ENCODE measurements at regions not wholly inside any gene's neighbourhood (a gene's known extent, or its start where the extent isn't known, plus 50 kb on each side); places are given as distances from the start of the nearest gene placed in this dataset.
"Not testable (repeated sequence)": the region's sequence is repeated elsewhere in the genome, so short reads cannot be mapped to it uniquely, and the experiment has no call there.

DNA sequence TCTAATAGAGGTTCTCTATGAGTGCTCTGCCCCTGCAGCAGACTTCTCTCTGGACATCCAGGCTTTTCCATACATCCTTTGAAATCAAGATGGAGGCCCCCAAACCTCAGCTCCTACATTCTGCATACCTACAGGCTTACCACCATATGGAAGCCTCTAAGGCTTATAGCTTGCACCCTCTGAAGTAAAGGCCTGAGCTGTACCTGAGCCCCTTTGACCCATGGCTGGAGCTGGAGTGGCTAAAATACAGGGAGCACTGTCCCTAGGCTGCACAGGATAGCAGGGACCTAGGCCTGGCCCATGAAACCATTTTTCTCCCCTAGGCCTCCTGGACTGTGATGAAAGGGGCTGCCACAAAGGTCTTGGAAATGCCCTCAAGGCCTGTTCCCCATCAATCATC lies 1086.1 kb upstream of the MIR17HG start:
- no peak for DNase-seq (ENCODE audit: low read depth in 4 of 4, low spot score in 1 of 4)

DNA sequence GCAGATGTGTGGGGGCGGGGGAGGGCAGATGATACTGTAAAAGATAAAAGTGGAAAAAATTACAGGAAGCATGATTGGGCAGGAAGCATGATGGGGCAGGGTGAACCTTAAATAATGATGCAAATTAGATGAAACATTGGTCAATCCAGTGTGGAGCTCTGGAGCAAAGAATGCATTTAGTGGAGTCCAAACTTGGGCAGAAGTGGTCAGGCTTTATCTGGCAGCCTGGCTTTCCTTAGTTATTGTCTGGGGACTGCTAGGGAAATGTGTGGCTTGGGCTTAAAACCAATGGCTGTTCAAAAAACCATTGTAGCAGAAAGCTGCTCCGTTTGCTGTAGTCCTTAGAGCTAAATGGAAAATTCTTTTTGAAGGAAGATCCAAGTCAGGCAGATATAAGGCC lies 1077.3 kb upstream of the MIR17HG start:
- no peak for DNase-seq (ENCODE audit: low read depth in 4 of 4, low spot score in 1 of 4)

DNA sequence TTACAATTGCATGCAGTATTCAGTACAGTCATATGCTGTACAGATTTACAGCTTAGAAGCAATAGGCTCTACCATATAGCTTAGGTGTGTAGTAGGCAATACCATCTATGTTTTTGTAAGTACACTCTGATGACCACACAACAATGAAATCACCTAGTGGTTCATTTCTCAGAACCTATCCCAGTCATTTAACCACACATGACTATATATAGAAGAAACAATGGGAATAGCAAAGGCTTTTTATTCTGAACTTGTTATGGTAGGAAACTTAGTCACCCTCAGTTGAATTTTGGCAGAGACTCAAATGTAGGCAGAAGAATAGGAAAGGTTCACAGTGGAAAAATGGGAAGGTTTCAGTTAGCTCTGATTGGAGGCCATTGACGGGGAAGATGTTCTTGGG lies 1075.1 kb upstream of the MIR17HG start:
- DNase-seq (ENCODE audit: low read depth in 4 of 4, low spot score in 1 of 4) = no peak

DNA sequence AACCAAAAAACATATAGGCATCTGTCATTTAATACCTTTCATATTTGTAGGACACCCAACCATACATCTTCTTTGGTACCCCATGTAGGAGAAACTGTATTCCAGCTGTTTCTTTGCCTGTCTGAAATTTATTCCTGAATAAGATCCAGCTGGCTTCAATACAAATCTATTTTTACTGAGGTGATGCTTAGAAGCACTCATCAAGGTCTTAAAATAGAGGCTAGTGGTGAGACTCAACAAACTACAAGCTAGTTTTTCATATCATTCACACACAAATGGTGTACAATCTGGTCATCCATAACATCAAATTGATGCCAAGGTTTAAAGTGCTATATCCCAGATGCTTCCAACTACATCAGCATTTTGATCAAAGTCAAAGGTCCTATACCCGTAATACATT lies 1071.3 kb upstream of the MIR17HG start:
- DNase-seq (ENCODE audit: low read depth in 4 of 4, low spot score in 1 of 4) = no peak

DNA sequence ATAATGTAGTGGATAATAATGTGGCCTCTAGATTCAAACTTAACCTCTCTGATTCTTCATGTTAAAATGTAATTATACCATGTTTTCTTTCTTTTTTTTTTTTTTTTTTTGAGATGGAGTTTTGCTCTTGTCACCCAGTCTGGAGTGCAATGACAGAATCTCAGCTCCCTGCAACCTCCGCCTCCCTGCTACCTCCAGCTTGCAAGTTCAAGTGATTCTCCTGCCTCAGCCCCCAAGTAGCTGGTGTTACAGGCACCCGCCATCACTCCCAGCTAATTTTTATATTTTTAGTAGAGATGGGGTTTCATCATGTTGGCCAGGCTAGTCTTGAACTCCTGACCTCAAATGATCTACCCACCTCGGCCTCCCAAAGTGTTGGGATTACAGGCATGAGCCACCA lies 1069.3 kb upstream of the MIR17HG start:
- not testable (repeated sequence) for DNase-seq (ENCODE audit: low read depth in 4 of 4, low spot score in 1 of 4)

DNA sequence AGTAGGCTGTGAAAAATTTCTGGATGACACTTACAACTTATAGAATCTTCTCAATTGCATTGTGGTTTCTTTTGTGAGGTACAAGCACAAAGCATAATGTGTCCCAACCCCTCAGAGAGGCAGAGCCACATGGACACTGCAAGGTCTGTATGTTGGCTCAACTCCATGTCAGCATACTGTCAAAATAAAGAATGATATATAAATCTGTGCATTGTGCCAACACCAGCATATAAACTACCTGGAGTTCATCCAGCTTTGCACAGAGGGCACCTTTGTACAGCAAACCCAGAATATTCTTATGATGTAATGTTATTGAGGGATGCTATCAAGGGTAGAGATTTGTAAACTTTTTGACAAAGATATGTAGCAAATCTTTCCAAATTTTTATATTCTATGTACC lies 1065.8 kb upstream of the MIR17HG start:
- no peak for DNase-seq (ENCODE audit: low read depth in 4 of 4, low spot score in 1 of 4)

DNA sequence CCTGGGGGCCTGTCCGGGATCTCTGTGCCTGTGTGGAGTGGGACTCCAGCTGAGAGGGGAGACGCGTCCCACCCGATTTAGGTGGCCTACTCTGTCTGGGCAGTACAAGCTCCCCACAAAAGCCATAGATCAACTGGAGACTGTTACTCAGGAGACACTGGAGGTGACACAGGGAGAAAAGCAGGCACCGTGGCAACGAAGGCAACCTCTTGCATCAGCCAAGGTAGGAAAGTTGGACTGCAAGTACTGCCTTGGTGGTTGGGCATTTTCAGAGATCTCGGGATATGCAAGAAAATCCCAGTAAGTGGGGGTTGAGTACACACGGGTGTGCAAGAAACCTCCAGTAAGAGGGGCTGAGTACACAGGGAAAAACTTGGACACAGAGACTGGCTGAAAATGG lies 1060.0 kb upstream of the MIR17HG start:
- DNase-seq (ENCODE audit: low read depth in 4 of 4, low spot score in 1 of 4) = no peak

DNA sequence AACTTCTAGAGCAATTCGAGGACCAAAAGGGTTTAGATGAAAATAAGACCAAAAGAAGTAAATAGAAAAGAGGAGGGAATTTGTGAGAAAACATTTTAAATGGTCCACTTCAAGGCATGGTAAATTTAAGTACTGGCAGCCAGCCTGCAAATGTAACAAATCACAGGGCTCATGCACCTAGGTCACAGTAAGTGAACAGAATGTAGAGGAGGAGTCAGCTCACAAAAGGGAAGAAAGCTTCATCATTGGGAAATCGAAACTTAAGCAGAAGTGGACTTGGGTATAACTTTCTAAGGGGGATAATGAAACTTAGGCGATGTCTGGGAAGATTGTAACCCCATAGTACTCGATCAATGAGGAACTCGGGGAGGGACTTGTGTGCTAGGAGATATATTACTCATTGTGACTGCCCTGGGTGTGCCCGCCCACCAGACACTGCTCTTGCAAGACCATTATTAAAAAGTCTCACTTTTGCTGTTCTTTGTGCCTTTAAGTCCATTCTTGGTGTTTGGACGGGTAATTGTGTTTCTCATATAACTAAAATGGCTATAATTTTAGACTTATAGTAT lies 1053.6 kb upstream of the MIR17HG start:
- DNase-seq (ENCODE audit: low read depth in 4 of 4, low spot score in 1 of 4) = no peak

DNA sequence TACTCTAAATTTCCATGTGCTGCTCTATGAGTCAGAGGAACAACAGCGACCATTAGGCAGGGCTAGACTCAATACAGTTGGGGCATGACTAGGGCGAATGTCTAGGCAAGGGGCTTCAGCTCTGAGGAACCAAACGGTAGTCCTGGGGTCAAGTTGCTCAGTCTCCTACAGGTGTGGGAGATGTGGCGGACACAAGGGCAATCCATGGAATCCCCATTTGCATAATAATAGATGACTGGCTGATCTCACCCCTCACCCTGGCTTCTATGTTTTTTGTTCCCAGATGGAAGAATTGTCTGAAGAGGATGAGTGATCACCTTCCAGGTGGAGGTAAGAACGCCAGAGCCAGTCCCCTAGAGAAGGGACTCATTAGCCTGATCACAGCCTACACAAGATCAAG lies 1048.2 kb upstream of the MIR17HG start:
- DNase-seq (ENCODE audit: low read depth in 4 of 4, low spot score in 1 of 4) = no peak

DNA sequence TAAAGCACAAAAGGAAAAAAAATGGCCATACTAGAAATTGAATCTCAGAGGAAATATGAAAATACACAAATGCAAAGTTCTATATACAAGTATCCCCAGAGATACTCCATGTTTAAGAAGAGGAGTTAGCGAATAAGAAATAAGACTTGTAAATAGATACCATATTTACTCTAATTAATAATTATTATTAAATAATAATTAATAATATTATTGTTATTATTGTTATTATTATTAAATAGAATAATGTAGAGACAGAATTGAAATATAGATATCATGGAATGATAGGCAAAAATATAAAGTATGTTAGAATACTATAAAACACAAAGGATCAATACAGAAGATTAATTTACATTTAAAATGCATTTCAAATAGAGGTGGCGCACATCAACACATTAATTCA lies 1047.5 kb upstream of the MIR17HG start:
- DNase-seq (ENCODE audit: low read depth in 4 of 4, low spot score in 1 of 4) = no peak

DNA sequence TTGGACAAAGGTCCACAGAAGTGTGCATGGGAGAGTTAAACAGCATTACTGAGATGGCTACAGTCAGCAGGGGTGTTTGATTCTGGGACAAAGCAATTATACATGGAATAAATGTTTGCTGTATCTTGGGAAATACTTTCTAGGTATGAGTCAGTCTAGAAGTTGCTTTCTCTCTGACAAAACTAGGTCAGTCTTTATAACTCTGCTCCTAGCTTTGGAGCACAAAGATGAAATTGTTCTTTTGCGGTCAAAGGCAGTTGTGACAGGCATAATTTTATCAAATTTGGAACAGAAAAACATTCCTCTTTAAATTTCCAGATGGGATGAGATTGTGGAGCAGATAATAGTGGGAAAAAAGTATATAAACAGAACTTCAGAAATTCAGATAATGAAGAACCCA lies 1045.4 kb upstream of the MIR17HG start:
- DNase-seq (ENCODE audit: low read depth in 4 of 4, low spot score in 1 of 4) = no peak

DNA sequence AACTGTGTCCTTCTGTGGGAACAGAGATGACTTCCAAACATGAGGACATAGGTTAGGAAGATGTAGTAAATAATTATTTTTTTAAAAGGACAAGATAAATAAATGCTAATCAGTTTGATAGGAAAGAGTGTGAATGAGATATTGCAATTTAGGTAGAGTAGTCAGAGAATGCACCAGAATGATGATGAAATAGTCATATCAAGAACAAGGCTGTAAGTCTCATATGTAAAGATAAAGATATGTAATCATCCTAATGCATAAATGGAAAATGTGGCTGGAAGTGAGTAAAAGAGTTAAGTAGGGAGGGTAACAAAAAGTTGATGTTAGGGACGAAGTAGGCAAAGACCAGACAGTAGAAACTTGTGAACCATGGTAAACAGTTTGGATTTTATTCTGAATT lies 1041.7 kb upstream of the MIR17HG start:
- no peak for DNase-seq (ENCODE audit: low read depth in 4 of 4, low spot score in 1 of 4)

DNA sequence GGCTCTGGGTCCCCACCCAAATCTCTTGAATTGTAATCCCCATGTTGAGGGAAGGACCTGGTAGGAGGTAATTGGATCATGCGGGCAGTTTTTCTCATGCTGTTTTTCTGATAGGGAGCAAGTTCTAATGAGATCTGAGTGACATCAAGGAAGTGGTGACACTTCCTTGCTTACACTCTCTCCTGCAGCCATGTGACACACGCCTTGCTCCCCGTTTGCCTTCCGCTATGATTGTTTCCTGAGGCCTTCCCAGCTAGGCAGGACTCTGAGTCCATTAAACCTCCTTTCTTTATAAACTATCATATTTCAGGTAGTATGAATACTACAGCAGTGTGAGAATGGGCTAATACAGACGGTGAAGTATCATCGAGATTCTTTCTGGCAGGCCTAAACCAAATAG lies 1040.4 kb upstream of the MIR17HG start:
- no peak for DNase-seq (ENCODE audit: low read depth in 4 of 4, low spot score in 1 of 4)

DNA sequence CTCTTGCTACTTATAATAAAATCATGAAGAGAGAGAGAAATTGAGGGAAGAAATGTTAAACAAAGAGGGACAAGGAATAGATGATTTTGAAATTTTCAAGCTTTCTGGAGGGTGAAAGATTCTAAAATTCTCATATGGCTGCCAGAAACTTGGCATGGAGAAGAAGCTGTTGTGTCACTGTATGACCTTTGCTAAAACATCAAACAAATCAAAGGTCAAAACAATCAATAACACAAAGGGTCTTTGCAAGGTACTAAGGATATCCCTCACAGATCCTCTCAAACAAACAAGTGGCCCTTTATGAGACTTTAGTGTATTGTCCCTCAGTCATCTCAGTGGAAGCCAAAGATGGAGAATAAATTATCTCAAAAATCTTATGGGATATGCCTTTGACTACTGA lies 1039.2 kb upstream of the MIR17HG start:
- DNase-seq (ENCODE audit: low read depth in 4 of 4, low spot score in 1 of 4) = no peak

DNA sequence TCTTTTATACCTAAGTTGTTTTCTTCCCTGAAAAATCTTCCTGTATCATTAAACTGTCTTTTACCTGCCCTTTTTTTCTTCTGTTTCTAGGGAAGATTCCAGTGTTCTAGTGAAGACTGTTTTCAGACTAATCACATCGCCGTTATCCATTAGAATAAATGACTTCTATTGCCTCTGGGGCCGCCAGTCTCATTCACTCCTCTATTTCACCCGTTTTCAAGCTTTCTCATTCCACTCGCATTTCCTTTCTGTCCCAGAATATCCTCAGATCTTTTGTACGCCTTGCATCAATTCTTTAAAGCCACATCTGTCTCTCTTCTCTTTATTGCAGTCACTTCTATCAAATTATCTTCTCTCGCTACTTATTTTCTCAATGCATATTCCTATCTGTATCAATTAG lies 1035.6 kb upstream of the MIR17HG start:
- DNase-seq (ENCODE audit: low read depth in 4 of 4, low spot score in 1 of 4) = no peak

DNA sequence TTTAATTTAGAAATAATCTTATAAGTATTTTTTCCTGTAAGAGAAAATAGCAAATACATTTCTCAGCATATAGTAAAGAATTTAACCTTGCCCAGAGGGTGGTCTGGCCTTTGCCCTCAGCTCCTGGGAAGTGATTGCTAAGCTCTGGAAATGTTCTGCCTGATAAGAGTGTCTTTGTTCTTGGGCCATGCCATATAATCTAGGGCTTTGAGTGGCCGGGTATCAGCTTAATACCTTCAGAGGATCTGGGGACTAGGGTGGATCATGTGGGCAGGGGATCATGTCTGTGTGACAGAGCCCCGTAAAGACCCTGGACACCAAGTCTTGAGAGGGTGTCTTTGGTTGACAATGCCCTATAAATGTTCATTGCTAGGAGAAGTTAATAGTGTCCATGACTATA lies 1032.4 kb upstream of the MIR17HG start:
- DNase-seq (ENCODE audit: low read depth in 4 of 4, low spot score in 1 of 4) = no peak

DNA sequence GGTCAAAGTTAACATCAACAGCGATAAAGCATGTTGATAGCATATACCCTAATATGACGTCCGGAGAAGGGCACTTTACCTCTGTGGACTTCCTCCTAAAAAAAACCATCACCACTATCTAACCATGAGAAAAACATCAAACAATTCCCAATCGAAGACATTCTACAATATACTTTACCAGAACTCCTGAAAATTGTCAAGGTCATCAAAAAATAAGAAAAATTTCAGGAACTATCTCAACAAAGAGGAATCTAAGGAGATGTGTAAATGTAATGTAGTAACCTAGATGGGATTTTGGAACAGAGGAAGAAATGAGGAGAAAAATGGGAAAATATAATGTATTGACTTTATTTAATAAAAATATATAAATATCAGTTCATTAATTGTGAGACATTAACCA lies 1026.8 kb upstream of the MIR17HG start:
- no peak for DNase-seq (ENCODE audit: low read depth in 4 of 4, low spot score in 1 of 4)

DNA sequence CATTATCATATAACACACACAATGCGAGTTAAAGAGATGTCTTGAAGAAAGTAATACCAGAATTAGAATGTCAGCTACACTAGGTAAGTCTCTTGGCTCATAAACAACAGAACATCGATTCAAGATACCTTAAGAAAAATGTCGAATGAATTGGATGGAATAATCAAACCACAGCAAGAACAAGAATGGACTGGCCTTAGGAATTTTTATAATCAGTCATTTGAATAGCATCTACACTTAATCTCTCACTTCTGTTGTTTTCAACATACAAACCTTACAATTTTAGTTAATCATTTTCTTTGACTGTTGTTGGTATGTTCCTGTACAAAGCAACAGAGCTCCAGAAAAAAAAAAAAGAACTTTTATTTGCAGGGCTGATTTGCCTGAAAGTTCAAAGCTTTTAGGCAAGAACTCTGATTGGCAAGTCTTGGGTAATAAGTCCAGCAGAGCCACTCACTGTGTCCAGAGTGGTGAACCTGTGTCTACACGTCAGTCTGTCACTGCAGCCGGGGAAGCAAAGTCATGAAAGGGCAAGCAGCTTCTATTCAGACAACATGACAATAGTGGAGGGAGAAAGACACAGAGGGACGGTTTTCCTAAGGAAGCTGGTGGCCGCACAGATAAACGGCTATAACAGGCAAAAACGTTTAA lies 1026.1 kb upstream of the MIR17HG start:
- no peak for DNase-seq (ENCODE audit: low read depth in 4 of 4, low spot score in 1 of 4)

DNA sequence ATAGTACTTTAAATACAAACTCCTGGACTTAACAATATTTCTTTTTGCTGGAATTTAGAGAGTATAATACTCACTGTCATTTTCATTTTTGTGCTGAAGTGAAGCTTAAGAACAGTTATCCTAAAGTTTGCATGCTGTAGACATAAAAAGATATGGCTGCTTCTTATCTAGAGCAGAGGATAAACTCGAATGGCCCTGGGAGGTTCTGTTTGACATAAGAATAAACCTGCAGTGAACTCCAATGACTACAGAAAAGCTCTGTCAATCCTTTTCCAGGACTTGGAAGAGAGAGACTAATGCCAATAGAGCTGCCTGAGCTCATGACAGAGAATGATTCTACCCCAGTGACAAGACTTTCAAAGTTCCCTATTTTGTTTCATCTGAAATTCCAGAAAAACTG lies 1017.8 kb upstream of the MIR17HG start:
- DNase-seq (ENCODE audit: low read depth in 4 of 4, low spot score in 1 of 4) = no peak

DNA sequence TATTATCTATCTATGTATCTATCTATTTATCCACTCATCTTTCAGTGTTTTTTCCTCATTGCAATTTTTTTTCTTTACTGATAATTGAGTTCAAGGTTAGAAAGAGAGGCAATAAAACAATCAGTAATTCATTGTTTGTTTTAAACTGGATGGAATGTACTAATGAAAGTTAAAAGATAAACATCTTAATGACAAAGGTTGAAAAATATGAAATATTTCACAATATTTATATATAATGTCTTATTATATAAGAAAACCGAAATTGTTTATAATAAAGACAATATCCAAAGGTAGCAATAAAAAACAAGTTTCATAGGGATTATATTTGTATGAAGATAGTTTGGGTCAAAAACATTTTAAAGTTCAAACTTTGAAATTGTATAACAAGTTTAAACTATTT lies 1015.5 kb upstream of the MIR17HG start:
- no peak for DNase-seq (ENCODE audit: low read depth in 4 of 4, low spot score in 1 of 4)

DNA sequence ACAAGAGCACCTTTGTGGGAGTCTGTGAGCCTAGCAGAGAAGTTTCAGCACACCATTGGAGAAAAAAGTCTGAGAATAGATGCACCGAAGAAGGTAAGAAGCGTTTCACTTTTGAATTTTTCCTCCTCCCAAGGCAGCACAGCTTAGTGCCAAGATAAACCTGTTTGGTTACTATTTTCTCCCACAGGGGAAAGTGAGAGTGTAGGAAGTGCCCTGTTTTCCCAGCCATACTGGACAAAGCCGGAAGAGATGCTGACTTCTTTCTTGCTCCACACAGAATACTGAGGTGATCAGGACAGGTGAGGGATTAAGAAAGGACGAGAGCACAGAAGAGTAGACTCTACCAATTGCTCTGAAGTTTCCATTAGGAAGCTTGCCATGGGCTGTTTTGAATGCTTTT lies 1011.0 kb upstream of the MIR17HG start:
- DNase-seq (ENCODE audit: low read depth in 4 of 4, low spot score in 1 of 4) = no peak

DNA sequence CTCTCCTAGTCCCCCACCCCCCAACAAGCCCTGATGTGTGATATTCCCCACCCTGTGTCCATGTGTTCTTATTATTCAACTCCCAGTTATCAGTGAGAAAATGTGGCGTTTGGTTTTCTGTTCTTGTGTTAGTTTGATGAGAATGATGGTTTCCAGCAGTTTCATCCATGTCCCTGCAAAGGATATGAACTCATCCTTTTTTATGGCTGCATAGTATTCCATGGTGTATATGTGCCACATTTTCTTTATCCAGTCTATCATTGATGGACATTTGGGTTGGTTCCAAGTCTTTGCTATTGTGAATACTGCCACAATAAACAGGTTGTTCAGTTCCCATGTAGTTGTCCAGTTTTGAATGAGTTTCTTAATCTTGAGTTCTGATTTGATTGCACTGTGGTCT lies 1006.1 kb upstream of the MIR17HG start:
- DNase-seq (ENCODE audit: low read depth in 4 of 4, low spot score in 1 of 4) = not testable (repeated sequence)

DNA sequence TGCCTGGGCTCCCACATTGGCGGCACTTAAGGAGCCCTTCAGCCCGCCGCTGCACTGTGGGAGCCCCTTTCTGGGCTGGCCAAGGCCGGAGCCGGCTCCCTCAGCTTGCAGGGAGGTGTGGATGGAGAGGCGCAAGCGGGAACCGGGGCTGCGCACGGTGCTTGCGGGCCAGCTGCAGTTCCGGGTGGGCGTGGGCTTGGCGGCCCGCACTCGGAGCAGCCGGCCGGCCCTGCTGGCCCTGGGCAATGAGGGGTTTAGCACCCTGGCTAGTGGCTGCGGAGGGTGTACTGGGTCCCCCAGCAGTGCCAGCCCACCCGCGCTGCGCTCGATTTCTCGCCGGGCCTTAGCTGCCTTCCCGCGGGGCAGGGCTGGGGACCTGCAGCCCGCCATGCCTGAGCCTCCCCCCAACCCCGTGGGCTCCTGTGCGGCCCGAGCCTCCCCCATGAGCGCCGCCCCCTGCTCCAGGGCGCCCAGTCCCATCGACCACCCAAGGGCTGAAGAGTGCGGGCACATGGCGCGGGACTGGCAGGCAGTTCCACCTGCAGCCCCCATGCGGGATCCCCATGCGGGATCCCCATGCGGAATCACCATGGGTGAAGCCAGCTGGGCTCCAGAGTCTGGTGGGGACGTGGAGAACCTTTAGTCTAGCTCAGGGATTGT lies 998.9 kb upstream of the MIR17HG start:
- DNase-seq (ENCODE audit: low read depth in 4 of 4, low spot score in 1 of 4) = not testable (repeated sequence)
